CD4-positive, alpha-beta T cell (primary cell): ENCODE measurements at regions not wholly inside any gene's neighbourhood (a gene's known extent, or its start where the extent isn't known, plus 50 kb on each side); places are given as distances from the start of the nearest gene placed in this dataset.

Source experiments
- ATAC-seq: fragments of 200-7000 bp; cut with Tn5 transposase; one replicate; pipeline ENCODE4 v1.10.0; 2022; ENCODE audit warnings: mild to moderate bottlenecking; ENCODE audit not compliant: poor library complexity
- CTCF ChIA-PET: fragments of 350-600 bp; sonication (Branson Sonifier 250); formaldehyde crosslinking; loops from one replicate; lab custom pipeline; 2021; ENCODE audit warnings: antibody characterized with exemption, inconsistent platforms; lab: Charles Lee
- POLR2A ChIA-PET: fragments of 350-600 bp; sonication (Branson Sonifier 250); formaldehyde crosslinking; loops from one replicate; lab custom pipeline; 2021; ENCODE audit warnings: antibody characterized with exemption, inconsistent platforms; lab: Charles Lee
- DNase-seq, 14 experiments: peaks; one replicate each; pipeline ENCODE4 v3.0.0-alpha.2; 2013 to 2020; ENCODE audit warnings: mixed read lengths in 2 of 14
- H3K27ac ChIP-seq, 2 donors: one replicate each; pipeline versions ENCODE4 v1.5.1 to v1.7.0; 2013; ENCODE audit warnings: low read length in 2 of 2, low read depth in 1 of 2, mild to moderate bottlenecking in 1 of 2
- H3K27me3 ChIP-seq, 2 experiments: 1 replicate in 1 of 2; 2 replicates in 1 of 2; pipeline versions ENCODE4 v1.6.1 to v1.7.0; 2013; ENCODE audit warnings: low read length in 2 of 2, control low read depth in 1 of 2, mild to moderate bottlenecking in 1 of 2, moderate library complexity in 1 of 2; ENCODE audit not compliant: insufficient read depth in 2 of 2, control insufficient read depth in 1 of 2
- H3K36me3 ChIP-seq: one replicate; pipeline ENCODE4 v1.6.1; 2013; ENCODE audit warnings: low read length, control low read depth; ENCODE audit not compliant: insufficient read depth
- H3K4me1 ChIP-seq: one replicate; pipeline ENCODE4 v1.6.1; 2013; ENCODE audit warnings: low read length, control low read depth; ENCODE audit not compliant: insufficient read depth
- H3K4me3 ChIP-seq: one replicate; pipeline ENCODE4 v1.5.1; 2013; ENCODE audit warnings: mild to moderate bottlenecking, low read length, moderate library complexity
- H3K9me3 ChIP-seq, 2 experiments: 1 replicate in 1 of 2; 2 replicates in 1 of 2; pipeline versions ENCODE4 v1.6.1 to v1.7.0; 2013; ENCODE audit warnings: low read length in 2 of 2, mild to moderate bottlenecking in 2 of 2, control low read depth in 1 of 2, moderate library complexity in 1 of 2; ENCODE audit not compliant: control insufficient read depth in 1 of 2, insufficient read depth in 1 of 2
- H3K27ac Mint-ChIP-seq: one replicate; pipeline ENCODE4 v1.8.0; 2020; ENCODE audit warnings: mixed read lengths
- H3K27me3 Mint-ChIP-seq: one replicate; pipeline ENCODE4 v1.8.0; 2021; ENCODE audit warnings: mixed read lengths
- H3K36me3 Mint-ChIP-seq: one replicate; pipeline ENCODE4 v1.8.0; 2021; ENCODE audit warnings: low read depth, mixed read lengths
- H3K4me1 Mint-ChIP-seq: one replicate; pipeline ENCODE4 v1.8.0; 2021; ENCODE audit warnings: low read depth, mixed read lengths
- H3K4me3 Mint-ChIP-seq: one replicate; pipeline ENCODE4 v1.8.0; 2020; ENCODE audit warnings: mild to moderate bottlenecking, mixed read lengths
- H3K9me3 Mint-ChIP-seq: one replicate; pipeline ENCODE4 v1.8.0; 2020; ENCODE audit warnings: mixed read lengths
- CTCF ChIP-seq: fragments of 200-600 bp; IDR thresholded peaks from one replicate; pipeline ENCODE4 v1.8.0; 2022; ENCODE audit warnings: antibody characterized with exemption, mild to moderate bottlenecking
- intact Hi-C, 2 experiments: fragments of 100-400 bp; cut with DNase I in 1 of 2; cut with micrococcal nuclease in 1 of 2; formaldehyde crosslinking; loops; one replicate each; pipeline versions ENCODE4 v1.15.1 to v1.9.0; 2023 to 2025; cut with DNase I, micrococcal nuclease

GRCh38 chr22:26890870-26891269, 233.5 kb downstream of the MIAT start:
- Histone ChIP-seq H3K4me3 (no peak overlapping the region), H3K4me1 (no peaks in the 10 kb centered on the region), H3K27me3 (peaks cover 0 to 5% of the 10 kb centered on the region in 2 experiments), H3K27ac (no peak overlapping the region), H3K36me3 (no peaks in the 10 kb centered on the region), H3K9me3 (no peaks in the 10 kb centered on the region)
- ChIA-PET POLR2A (no interaction called here), CTCF (no interaction called here)
- H3K9me3 Mint-ChIP-seq, result no peaks in the 10 kb centered on the region
- H3K27ac Mint-ChIP-seq, result no peak overlapping the region
- H3K4me3 Mint-ChIP-seq, result no peak overlapping the region
- no peaks in the 10 kb centered on the region for H3K4me1 Mint-ChIP-seq
- intact Hi-C loops, result no loop called here
- peaks cover 10% of the 10 kb centered on the region for H3K36me3 Mint-ChIP-seq
- no peak for DNase-seq
- ATAC-seq, result no peak
- no peak for TF ChIP-seq CTCF
- peaks cover 10% of the 10 kb centered on the region for H3K27me3 Mint-ChIP-seq

- intact Hi-C loops, result no loop called here
- no peaks in the 10 kb centered on the region for H3K4me1 Mint-ChIP-seq
- no peaks in the 10 kb centered on the region for H3K36me3 ChIP-seq
- ATAC-seq, result no peak
- peaks cover 12% of the 10 kb centered on the region for H3K27me3 Mint-ChIP-seq
- no peaks in the 10 kb centered on the region for H3K9me3 Mint-ChIP-seq
- H3K27ac ChIP-seq, result no peak overlapping the region
- H3K27ac Mint-ChIP-seq, result no peak overlapping the region
- peaks cover 0 to 5% of the 10 kb centered on the region in 2 experiments for H3K27me3 ChIP-seq
- DNase-seq, result no peak
- ChIA-PET POLR2A (no interaction called here), CTCF (no interaction called here)
- H3K9me3 ChIP-seq, result no peaks in the 10 kb centered on the region
- H3K36me3 Mint-ChIP-seq, result peaks cover 10% of the 10 kb centered on the region
- no peaks in the 10 kb centered on the region for H3K4me1 ChIP-seq
- no peak overlapping the region for H3K4me3 ChIP-seq
- TF ChIP-seq CTCF, result no peak
- no peak overlapping the region for H3K4me3 Mint-ChIP-seq
These were observed 234.0 kb downstream of the MIAT start for GRCh38 chr22:26891429-26891828.

GRCh38 chr22:26892166-26893041, 235.0 kb downstream of the MIAT start:
- no peaks in the 10 kb centered on the region for H3K9me3 Mint-ChIP-seq
- no peak overlapping the region for H3K4me3 ChIP-seq
- TF ChIP-seq CTCF, result no peak
- H3K36me3 Mint-ChIP-seq, result peaks cover 10% of the 10 kb centered on the region
- no peaks in the 10 kb centered on the region for H3K36me3 ChIP-seq
- intact Hi-C loops, result no loop called here
- no peak overlapping the region for H3K27ac Mint-ChIP-seq
- no peaks in the 10 kb centered on the region for H3K9me3 ChIP-seq
- no peaks in the 10 kb centered on the region for H3K4me1 ChIP-seq
- no peak for DNase-seq
- H3K27me3 ChIP-seq, result peaks cover 0 to 10% of the 10 kb centered on the region in 2 experiments
- H3K4me3 Mint-ChIP-seq, result no peak overlapping the region
- no peaks in the 10 kb centered on the region for H3K4me1 Mint-ChIP-seq
- no peak overlapping the region for H3K27ac ChIP-seq
- ChIA-PET POLR2A (no interaction called here), CTCF (no interaction called here)
- ATAC-seq, result no peak
- H3K27me3 Mint-ChIP-seq, result peaks cover 22% of the 10 kb centered on the region
